GM04504 (cell line): ENCODE measurements at regions not wholly inside any gene's neighbourhood (a gene's known extent, or its start where the extent isn't known, plus 50 kb on each side); places are given as distances from the start of the nearest gene placed in this dataset.
"Not testable (repeated sequence)": the region's sequence is repeated elsewhere in the genome, so short reads cannot be mapped to it uniquely, and the experiment has no call there.

Experiments used
- DNase-seq: peaks from one replicate; pipeline ENCODE4 v3.0.0-alpha.2; 2012; ENCODE audit warnings: low read depth

GRCh38 chr15:77862651-77863104 is 214.8 kb downstream of the TBC1D2B start:
- no peak for DNase-seq

- not testable (repeated sequence) for DNase-seq
Observed at GRCh38 chr15:77861997-77862635, 215.4 kb downstream of the TBC1D2B start.

- DNase-seq, result no peak
Observed at GRCh38 chr15:77860071-77860691, 217.3 kb downstream of the TBC1D2B start.

- no peak for DNase-seq
Observed at GRCh38 chr15:77859491-77860060, 217.9 kb downstream of the TBC1D2B start.

- no peak for DNase-seq
Observed at GRCh38 chr15:77858792-77859490, 218.6 kb downstream of the TBC1D2B start.

- no peak for DNase-seq
Observed at GRCh38 chr15:77857419-77857818, 220.1 kb downstream of the TBC1D2B start.

- no peak for DNase-seq
Observed at GRCh38 chr15:77856705-77857346, 220.7 kb downstream of the TBC1D2B start.

- no peak for DNase-seq
Observed at GRCh38 chr15:77855871-77856270, 221.6 kb downstream of the TBC1D2B start.

GRCh38 chr15:77854980-77855379 is 222.3 kb upstream of the LINGO1 start:
- DNase-seq, result no peak

GRCh38 chr15:77853910-77854309 is 221.2 kb upstream of the LINGO1 start:
- DNase-seq, result no peak

GRCh38 chr15:77853008-77853328 is 220.3 kb upstream of the LINGO1 start:
- DNase-seq, result no peak

- no peak for DNase-seq
Observed at GRCh38 chr15:77852241-77853007, 219.7 kb upstream of the LINGO1 start.

- no peak for DNase-seq
Observed at GRCh38 chr15:77851691-77852090, 219.0 kb upstream of the LINGO1 start.

- no peak for DNase-seq
Observed at GRCh38 chr15:77851086-77851485, 218.4 kb upstream of the LINGO1 start.

GRCh38 chr15:77846986-77847385 is 214.3 kb upstream of the LINGO1 start:
- DNase-seq, result no peak

GRCh38 chr15:77846360-77846759 is 213.6 kb upstream of the LINGO1 start:
- DNase-seq, result no peak

- no peak for DNase-seq
Observed at GRCh38 chr15:77844798-77845446, 212.2 kb upstream of the LINGO1 start.

- no peak for DNase-seq
Observed at GRCh38 chr15:77843546-77843945, 210.8 kb upstream of the LINGO1 start.

GRCh38 chr15:77840991-77841775 is 208.5 kb upstream of the LINGO1 start:
- DNase-seq, result peak; percentile 40
